Activated CD4-positive, alpha-beta T cell treated with anti-CD3 and anti-CD28 coated beads, Interleukin-2, amount 10 ng/mL, durations not matched to agents 24 days and 14 days (primary cell): ENCODE measurements at regions not wholly inside any gene's neighbourhood (a gene's known extent, or its start where the extent isn't known, plus 50 kb on each side); places are given as distances from the start of the nearest gene placed in this dataset.

ENCODE experiments used
- DNase-seq: peaks from one replicate; pipeline ENCODE4 v3.0.0; 2022
- H3K27ac Mint-ChIP-seq: one replicate; pipeline ENCODE4 v1.8.0; 2022; ENCODE audit warnings: mild to moderate bottlenecking, mixed read lengths
- H3K27me3 Mint-ChIP-seq: one replicate; pipeline ENCODE4 v1.8.0; 2022; ENCODE audit warnings: mixed read lengths
- H3K36me3 Mint-ChIP-seq: one replicate; pipeline ENCODE4 v1.8.0; 2022; ENCODE audit warnings: low read depth, mild to moderate bottlenecking, mixed read lengths
- H3K4me1 Mint-ChIP-seq: one replicate; pipeline ENCODE4 v1.8.0; 2021; ENCODE audit warnings: mixed read lengths
- H3K4me3 Mint-ChIP-seq: one replicate; pipeline ENCODE4 v1.8.0; 2022; ENCODE audit warnings: mild to moderate bottlenecking, moderate library complexity, mixed read lengths
- H3K9me3 Mint-ChIP-seq: one replicate; pipeline ENCODE4 v1.8.0; 2021; ENCODE audit warnings: mixed read lengths
- intact Hi-C: fragments of 100-400 bp; cut with micrococcal nuclease; formaldehyde crosslinking; loops from one replicate; pipeline ENCODE4 v1.15.1; 2023

- no peak overlapping the region for H3K27ac Mint-ChIP-seq
- H3K9me3 Mint-ChIP-seq: peaks cover 3% of the 10 kb centered on the region
- DNase-seq: no peak
- intact Hi-C loops: no loop called here
- H3K4me1 Mint-ChIP-seq: no peaks in the 10 kb centered on the region
- no peaks in the 10 kb centered on the region for H3K36me3 Mint-ChIP-seq
- H3K4me3 Mint-ChIP-seq: no peak overlapping the region
- H3K27me3 Mint-ChIP-seq: no peaks in the 10 kb centered on the region
Measured at GRCh38 chr3:118683636-118684035, 351.0 kb downstream of the IGSF11 start.

DNA sequence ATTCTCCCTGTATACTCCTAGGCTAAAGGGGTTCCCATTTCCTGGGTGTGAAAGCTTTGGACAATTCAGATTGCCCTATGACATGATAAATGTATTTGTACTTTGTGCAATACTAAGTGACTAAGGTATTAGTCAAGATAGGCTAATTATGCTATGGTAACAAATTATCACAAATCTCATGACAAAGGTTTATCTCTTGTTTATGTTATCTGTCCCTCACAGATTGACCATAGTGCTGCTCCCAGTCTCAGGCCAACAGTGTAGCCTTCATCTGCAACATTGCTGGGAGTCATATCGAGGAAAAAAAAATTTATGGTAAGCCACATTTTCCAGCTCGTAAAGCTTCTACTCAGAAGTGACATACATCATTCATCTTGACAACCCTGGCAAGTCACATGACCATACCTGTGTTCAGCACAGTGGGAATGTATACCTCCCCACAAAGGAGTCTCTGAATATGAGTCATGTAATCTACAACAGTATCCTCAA lies 346.2 kb downstream of the IGSF11 start:
- Mint-ChIP-seq H3K4me3 (no peak overlapping the region), H3K4me1 (no peaks in the 10 kb centered on the region), H3K36me3 (no peaks in the 10 kb centered on the region), H3K9me3 (no peaks in the 10 kb centered on the region), H3K27me3 (no peaks in the 10 kb centered on the region), H3K27ac (no peak overlapping the region)
- intact Hi-C loops: no loop called here
- no peak for DNase-seq

DNA sequence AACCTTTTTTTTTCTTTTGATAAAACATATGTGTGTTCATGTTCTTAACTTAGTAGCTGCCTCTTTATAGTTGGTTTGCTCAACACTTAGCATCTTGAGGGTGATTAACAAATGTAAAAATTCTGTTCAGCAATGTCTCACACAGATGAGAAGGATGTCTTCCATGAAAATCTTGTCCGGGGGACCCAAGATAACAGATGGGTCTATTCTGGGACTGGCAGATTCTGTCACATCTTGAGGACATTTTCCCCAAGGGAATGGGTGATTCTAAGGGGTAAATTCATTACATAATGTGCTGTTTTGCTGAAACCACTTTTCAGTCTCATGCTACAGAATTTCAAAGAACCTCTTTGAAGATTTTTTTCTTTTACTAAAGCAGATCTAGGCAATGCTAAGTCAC lies 342.2 kb downstream of the IGSF11 start:
- intact Hi-C loops: no loop called here
- H3K36me3 Mint-ChIP-seq: no peaks in the 10 kb centered on the region
- no peak overlapping the region for H3K27ac Mint-ChIP-seq
- no peaks in the 10 kb centered on the region for H3K9me3 Mint-ChIP-seq
- H3K4me1 Mint-ChIP-seq: no peaks in the 10 kb centered on the region
- H3K27me3 Mint-ChIP-seq: no peaks in the 10 kb centered on the region
- no peak for DNase-seq
- no peak overlapping the region for H3K4me3 Mint-ChIP-seq

GRCh38 chr3:118705487-118706219 lies 329.0 kb downstream of the IGSF11 start:
- intact Hi-C loops: no loop called here
- H3K9me3 Mint-ChIP-seq: no peaks in the 10 kb centered on the region
- H3K27me3 Mint-ChIP-seq: no peaks in the 10 kb centered on the region
- peak; percentile 35 for DNase-seq
- H3K27ac Mint-ChIP-seq: no peak overlapping the region
- H3K36me3 Mint-ChIP-seq: no peaks in the 10 kb centered on the region
- H3K4me1 Mint-ChIP-seq: no peaks in the 10 kb centered on the region
- no peak overlapping the region for H3K4me3 Mint-ChIP-seq

GRCh38 chr3:118707991-118708390 lies 326.7 kb downstream of the IGSF11 start:
- Mint-ChIP-seq H3K4me1 (no peaks in the 10 kb centered on the region), H3K9me3 (no peaks in the 10 kb centered on the region), H3K27me3 (no peaks in the 10 kb centered on the region), H3K27ac (no peak overlapping the region), H3K4me3 (no peak overlapping the region), H3K36me3 (no peaks in the 10 kb centered on the region)
- DNase-seq: no peak
- intact Hi-C loops: no loop called here

DNA sequence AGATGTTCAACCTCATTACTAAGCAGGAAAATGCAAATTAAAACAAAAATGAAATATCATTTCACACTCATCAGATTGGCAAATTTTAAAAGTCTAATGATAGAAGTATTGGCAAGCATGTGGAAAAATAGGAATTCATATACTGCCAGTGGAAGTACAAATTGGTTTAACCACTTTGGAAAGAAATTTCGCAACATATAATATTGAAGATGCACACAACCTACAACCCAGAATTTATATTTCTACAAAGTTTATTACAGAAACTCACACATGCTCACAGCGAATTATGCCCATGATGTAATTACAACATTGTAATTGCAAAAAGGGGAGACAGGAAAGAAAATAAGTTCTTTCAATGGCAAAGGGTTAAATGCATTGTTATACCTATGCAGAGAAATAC lies 324.1 kb downstream of the IGSF11 start:
- DNase-seq: no peak
- Mint-ChIP-seq H3K27ac (no peak overlapping the region), H3K27me3 (no peaks in the 10 kb centered on the region), H3K36me3 (no peaks in the 10 kb centered on the region), H3K4me3 (no peak overlapping the region), H3K9me3 (no peaks in the 10 kb centered on the region), H3K4me1 (no peaks in the 10 kb centered on the region)
- intact Hi-C loops: no loop called here

- Mint-ChIP-seq H3K27ac (no peak overlapping the region), H3K27me3 (no peaks in the 10 kb centered on the region), H3K9me3 (no peaks in the 10 kb centered on the region), H3K4me3 (no peak overlapping the region), H3K36me3 (no peaks in the 10 kb centered on the region), H3K4me1 (no peaks in the 10 kb centered on the region)
- intact Hi-C loops: no loop called here
- peak; percentile 14 for DNase-seq
Measured at GRCh38 chr3:118713502-118714207, 321.0 kb downstream of the IGSF11 start.

DNA sequence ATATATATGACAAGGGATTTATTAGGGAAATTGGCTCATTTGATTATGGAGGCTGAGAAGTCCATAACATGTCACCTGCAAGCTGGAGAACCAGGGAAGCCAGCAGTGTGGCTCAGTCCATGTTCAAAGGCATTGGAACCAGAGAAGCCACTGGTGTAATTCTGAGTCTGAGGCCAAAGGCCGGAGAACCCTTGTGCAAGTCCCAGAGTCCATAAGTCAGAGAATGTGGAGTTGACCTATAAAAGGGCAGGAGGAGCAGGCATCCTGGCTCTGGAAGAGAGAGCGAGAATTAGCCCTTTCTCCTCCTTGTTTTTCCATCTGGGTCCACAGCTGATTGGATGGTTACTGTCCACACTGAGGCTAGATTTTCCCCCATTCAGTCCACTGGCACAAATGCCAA lies 319.8 kb downstream of the IGSF11 start:
- intact Hi-C loops: no loop called here
- no peaks in the 10 kb centered on the region for H3K9me3 Mint-ChIP-seq
- no peak overlapping the region for H3K4me3 Mint-ChIP-seq
- H3K27ac Mint-ChIP-seq: no peak overlapping the region
- peak; percentile 41 for DNase-seq
- no peaks in the 10 kb centered on the region for H3K36me3 Mint-ChIP-seq
- no peaks in the 10 kb centered on the region for H3K4me1 Mint-ChIP-seq
- H3K27me3 Mint-ChIP-seq: no peaks in the 10 kb centered on the region

- no peaks in the 10 kb centered on the region for H3K27me3 Mint-ChIP-seq
- intact Hi-C loops: no loop called here
- no peaks in the 10 kb centered on the region for H3K36me3 Mint-ChIP-seq
- H3K4me3 Mint-ChIP-seq: no peak overlapping the region
- H3K27ac Mint-ChIP-seq: no peak overlapping the region
- DNase-seq: no peak
- H3K4me1 Mint-ChIP-seq: no peaks in the 10 kb centered on the region
- H3K9me3 Mint-ChIP-seq: no peaks in the 10 kb centered on the region
Measured at GRCh38 chr3:118729546-118729945, 305.1 kb downstream of the IGSF11 start.

DNA sequence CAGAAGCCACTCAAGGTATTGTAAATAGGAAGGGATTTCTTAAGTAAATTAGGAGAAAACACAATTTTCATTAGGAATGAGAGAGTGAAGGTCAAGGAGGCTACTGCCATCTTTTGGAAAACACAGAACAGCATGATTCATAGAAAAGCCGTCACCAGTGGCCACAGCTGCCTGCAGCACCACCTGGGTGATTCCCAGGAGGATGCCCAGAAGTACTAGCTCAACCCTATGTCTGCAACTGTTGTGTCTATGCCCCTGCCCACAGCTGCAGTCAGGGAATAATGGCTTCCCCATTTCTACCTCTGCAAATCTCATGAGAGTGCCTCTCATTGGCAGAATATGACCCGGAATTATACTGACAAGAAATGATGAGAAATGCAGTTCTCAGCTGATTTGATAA lies 300.0 kb downstream of the IGSF11 start:
- intact Hi-C loops: no loop called here
- H3K27me3 Mint-ChIP-seq: no peaks in the 10 kb centered on the region
- H3K4me1 Mint-ChIP-seq: no peaks in the 10 kb centered on the region
- no peak overlapping the region for H3K4me3 Mint-ChIP-seq
- H3K9me3 Mint-ChIP-seq: no peaks in the 10 kb centered on the region
- DNase-seq: no peak
- H3K36me3 Mint-ChIP-seq: no peaks in the 10 kb centered on the region
- H3K27ac Mint-ChIP-seq: no peak overlapping the region

DNA sequence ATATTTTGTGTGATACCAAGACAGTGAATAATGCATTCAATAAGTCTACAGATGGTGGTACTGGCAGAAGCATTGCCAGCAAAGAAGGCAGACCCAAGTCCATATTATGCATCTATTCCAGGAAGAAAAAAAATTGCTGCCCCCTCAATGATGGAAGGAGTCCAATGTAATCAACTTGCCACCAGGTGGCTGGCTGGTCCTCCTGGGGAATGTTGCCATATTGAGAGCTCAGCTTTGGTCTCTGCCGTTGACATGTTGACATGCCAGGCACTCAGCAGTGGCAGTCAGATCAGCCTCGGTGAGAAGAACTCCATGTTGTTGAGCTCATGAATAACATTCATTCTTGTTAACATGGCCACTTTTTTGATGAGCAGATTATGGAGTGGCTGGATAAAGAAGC lies 298.5 kb downstream of the IGSF11 start:
- DNase-seq: no peak
- Mint-ChIP-seq H3K4me1 (no peaks in the 10 kb centered on the region), H3K27me3 (no peaks in the 10 kb centered on the region), H3K36me3 (no peaks in the 10 kb centered on the region), H3K9me3 (no peaks in the 10 kb centered on the region), H3K27ac (no peak overlapping the region), H3K4me3 (no peak overlapping the region)
- intact Hi-C loops: no loop called here

DNA sequence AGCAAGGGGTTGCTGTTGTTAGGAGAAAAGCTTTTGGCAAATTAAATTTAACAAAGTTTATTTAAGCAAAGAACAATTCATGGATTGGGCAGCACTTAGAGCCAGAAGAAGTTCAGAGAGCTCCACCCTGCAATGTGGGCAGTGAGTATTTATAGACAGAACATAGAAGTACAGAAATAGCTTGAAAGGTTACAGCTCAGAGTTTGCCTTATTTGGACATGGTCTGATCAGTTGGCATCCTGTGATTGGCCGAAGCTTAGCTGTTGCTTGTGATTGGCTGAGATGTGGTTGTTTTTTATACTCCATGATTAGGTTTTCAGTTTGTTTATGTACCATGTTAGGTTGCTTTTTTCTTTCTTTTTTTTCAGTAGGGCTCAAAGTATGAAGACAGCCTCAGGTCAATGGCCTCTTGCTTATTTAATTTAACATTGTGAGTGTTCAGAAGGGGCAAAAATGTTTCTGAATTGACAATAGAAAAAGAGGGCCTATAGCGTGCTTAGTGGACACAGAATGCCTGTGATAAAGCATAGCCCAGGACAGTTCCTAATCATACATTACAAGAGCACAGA lies 293.8 kb downstream of the IGSF11 start:
- Mint-ChIP-seq H3K27me3 (no peaks in the 10 kb centered on the region), H3K9me3 (no peaks in the 10 kb centered on the region), H3K4me3 (no peak overlapping the region), H3K27ac (no peak overlapping the region), H3K36me3 (no peaks in the 10 kb centered on the region), H3K4me1 (no peaks in the 10 kb centered on the region)
- intact Hi-C loops: no loop called here
- no peak for DNase-seq

GRCh38 chr3:118742760-118743159 lies 291.9 kb downstream of the IGSF11 start:
- no peak overlapping the region for H3K27ac Mint-ChIP-seq
- no peak for DNase-seq
- H3K4me3 Mint-ChIP-seq: no peak overlapping the region
- no peaks in the 10 kb centered on the region for H3K4me1 Mint-ChIP-seq
- intact Hi-C loops: no loop called here
- no peaks in the 10 kb centered on the region for H3K9me3 Mint-ChIP-seq
- H3K36me3 Mint-ChIP-seq: no peaks in the 10 kb centered on the region
- H3K27me3 Mint-ChIP-seq: no peaks in the 10 kb centered on the region

DNA sequence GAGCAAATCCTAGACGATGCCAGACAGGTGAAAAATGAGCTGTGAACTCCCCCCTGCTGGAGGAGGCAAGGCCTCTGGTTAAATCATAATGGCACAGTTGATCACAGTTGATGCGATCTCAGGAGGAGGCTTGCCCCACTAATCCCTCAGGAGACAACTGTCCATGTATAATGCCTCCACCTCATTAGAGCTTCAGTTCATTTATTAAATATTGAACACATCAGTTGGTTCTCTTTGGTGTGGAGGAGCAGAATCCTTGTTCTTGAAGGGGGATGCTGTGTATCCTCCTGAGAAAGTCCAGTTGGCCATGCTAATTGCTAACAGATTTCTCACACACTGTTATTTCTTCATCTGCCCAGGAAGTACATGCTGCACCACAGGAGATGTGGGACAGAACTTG lies 290.5 kb downstream of the IGSF11 start:
- no peak for DNase-seq
- no peaks in the 10 kb centered on the region for H3K27me3 Mint-ChIP-seq
- H3K36me3 Mint-ChIP-seq: no peaks in the 10 kb centered on the region
- H3K9me3 Mint-ChIP-seq: no peaks in the 10 kb centered on the region
- no peak overlapping the region for H3K4me3 Mint-ChIP-seq
- no peak overlapping the region for H3K27ac Mint-ChIP-seq
- H3K4me1 Mint-ChIP-seq: no peaks in the 10 kb centered on the region
- intact Hi-C loops: no loop called here
